HEK293 (cell line): ENCODE measurements at regions not wholly inside any gene's neighbourhood (a gene's known extent, or its start where the extent isn't known, plus 50 kb on each side); places are given as distances from the start of the nearest gene placed in this dataset.
A peak's percentile ranks its signal among the peaks of the same experiment; 100 is the strongest.

ENCODE experiments used
- CTCF ChIA-PET: fragments of 350-600 bp; formaldehyde crosslinking; extraction: SDS; loops from one replicate; lab custom pipeline; 2021; ENCODE audit warnings: antibody characterized with exemption; lab: Yijun Ruan, JAX
- POLR2A ChIA-PET: fragments of 300-600 bp; formaldehyde crosslinking; extraction: SDS; loops from one replicate; lab custom pipeline; 2020; ENCODE audit warnings: antibody characterized with exemption, inconsistent platforms; lab: Yijun Ruan, JAX
- H3K27ac ChIP-seq: fragments of 200-500 bp; sonication (Bioruptor generic); 2 replicates; pipeline ENCODE4 v1.5.1; 2014; ENCODE audit warnings: low read depth, low read length, control low read depth, inconsistent platforms; ENCODE audit errors: extremely low read depth
- H3K36me3 ChIP-seq, 2 experiments: fragments of 200-500 bp in 1 of 2; sonication (Bioruptor generic) in 1 of 2; 1 replicate in 1 of 2; 2 replicates in 1 of 2; pipeline ENCODE4 v1.5.1; 2014 to 2017; ENCODE audit warnings: inconsistent platforms in 2 of 2, low read length in 2 of 2; ENCODE audit not compliant: control insufficient read depth in 2 of 2, insufficient read depth in 1 of 2
- H3K4me1 ChIP-seq: fragments of 200-500 bp; sonication (Bioruptor generic); 2 replicates; pipeline ENCODE4 v1.5.1; 2014; ENCODE audit warnings: mild to moderate bottlenecking, low read length, inconsistent platforms; ENCODE audit not compliant: control insufficient read depth, insufficient read depth
- H3K4me3 ChIP-seq: 2 replicates; pipeline ENCODE4 v1.5.1; 2011; ENCODE audit warnings: low read depth, mild to moderate bottlenecking, control low read depth, low read length, moderate library complexity
- H3K9me3 ChIP-seq: fragments of 200-500 bp; sonication (Bioruptor generic); 2 replicates; pipeline ENCODE4 v1.5.1; 2014; ENCODE audit warnings: low read depth, low read length, inconsistent platforms; ENCODE audit not compliant: control insufficient read depth, insufficient read depth
- BCL6B ChIP-seq: fragments of 450-650 bp; formaldehyde crosslinking; IDR thresholded peaks from 2 replicates; pipeline ENCODE4 v1.5.1; 2017; ENCODE audit warnings: missing biosample characterization, missing genetic modification characterization
- GLI2 ChIP-seq: fragments of 450-650 bp; formaldehyde crosslinking; IDR thresholded peaks from 2 replicates; pipeline ENCODE4; 2017; ENCODE audit warnings: missing biosample characterization, missing genetic modification characterization, low read depth, borderline replicate concordance
- HIC1 ChIP-seq: fragments of 450-650 bp; formaldehyde crosslinking; IDR thresholded peaks from 2 replicates; pipeline ENCODE4 v1.5.1; 2016; ENCODE audit warnings: missing biosample characterization, missing genetic modification characterization
- IKZF3 ChIP-seq: fragments of 450-650 bp; IDR thresholded peaks from 2 replicates; pipeline ENCODE4 v1.5.0; 2018; ENCODE audit warnings: missing biosample characterization, mild to moderate bottlenecking, missing genetic modification characterization, moderate library complexity
- KLF17 ChIP-seq: fragments of 450-650 bp; formaldehyde crosslinking; IDR thresholded peaks from 2 replicates; pipeline ENCODE4 v1.5.1; 2016; ENCODE audit warnings: missing biosample characterization, missing genetic modification characterization
- MYNN ChIP-seq: fragments of 450-650 bp; formaldehyde crosslinking; IDR thresholded peaks from 2 replicates; pipeline ENCODE4 v1.5.1; 2016; ENCODE audit warnings: missing biosample characterization, missing genetic modification characterization, borderline replicate concordance
- PRDM6 ChIP-seq: fragments of 450-650 bp; formaldehyde crosslinking; IDR thresholded peaks from 2 replicates; pipeline ENCODE4 v1.5.1; 2017; ENCODE audit warnings: missing biosample characterization, missing genetic modification characterization
- WT1 ChIP-seq: fragments of 450-650 bp; formaldehyde crosslinking; IDR thresholded peaks from 2 replicates; pipeline ENCODE4 v1.5.1; 2016; ENCODE audit warnings: missing biosample characterization, missing genetic modification characterization
- ZBTB10 ChIP-seq: fragments of 450-650 bp; formaldehyde crosslinking; IDR thresholded peaks from 2 replicates; pipeline ENCODE4 v1.5.1; 2016; ENCODE audit warnings: missing biosample characterization, missing genetic modification characterization
- ZBTB21 ChIP-seq: fragments of 450-650 bp; formaldehyde crosslinking; IDR thresholded peaks from 2 replicates; pipeline ENCODE4 v1.5.1; 2017; ENCODE audit warnings: missing biosample characterization, missing genetic modification characterization
- ZFP37 ChIP-seq: fragments of 450-650 bp; formaldehyde crosslinking; IDR thresholded peaks from 2 replicates; pipeline ENCODE4 v1.5.1; 2016; ENCODE audit warnings: missing biosample characterization, missing genetic modification characterization
- ZFP69B ChIP-seq: fragments of 450-650 bp; formaldehyde crosslinking; IDR thresholded peaks from 2 replicates; pipeline ENCODE4 v1.5.1; 2016; ENCODE audit warnings: missing biosample characterization, missing genetic modification characterization
- ZIC2 ChIP-seq: fragments of 450-650 bp; formaldehyde crosslinking; IDR thresholded peaks from 2 replicates; pipeline ENCODE4 v1.5.1; 2016; ENCODE audit warnings: missing biosample characterization, missing genetic modification characterization
- ZNF10 ChIP-seq: fragments of 450-650 bp; formaldehyde crosslinking; IDR thresholded peaks from 2 replicates; pipeline ENCODE4 v1.5.1; 2017; ENCODE audit warnings: missing biosample characterization, missing genetic modification characterization
- ZNF140 ChIP-seq: fragments of 450-650 bp; formaldehyde crosslinking; IDR thresholded peaks from 2 replicates; pipeline ENCODE4 v1.5.1; 2016; ENCODE audit warnings: missing biosample characterization, missing genetic modification characterization
- ZNF157 ChIP-seq: fragments of 450-650 bp; formaldehyde crosslinking; IDR thresholded peaks from 2 replicates; pipeline ENCODE4 v1.5.1; 2016; ENCODE audit warnings: missing biosample characterization, missing genetic modification characterization
- ZNF362 ChIP-seq: fragments of 450-650 bp; formaldehyde crosslinking; IDR thresholded peaks from 2 replicates; pipeline ENCODE4 v1.5.1; 2016; ENCODE audit warnings: missing biosample characterization, missing genetic modification characterization
- ZNF426 ChIP-seq: fragments of 450-650 bp; formaldehyde crosslinking; IDR thresholded peaks from 2 replicates; pipeline ENCODE4 v1.5.1; 2017; ENCODE audit warnings: missing biosample characterization, missing genetic modification characterization, mild to moderate bottlenecking, inconsistent platforms, moderate library complexity
- ZNF514 ChIP-seq: fragments of 450-650 bp; formaldehyde crosslinking; IDR thresholded peaks from 2 replicates; pipeline ENCODE4 v1.5.1; 2016; ENCODE audit warnings: missing biosample characterization, missing genetic modification characterization
- ZNF623 ChIP-seq: fragments of 450-650 bp; formaldehyde crosslinking; IDR thresholded peaks from 2 replicates; pipeline ENCODE4 v1.5.1; 2016; ENCODE audit warnings: missing biosample characterization, missing genetic modification characterization
- ZNF626 ChIP-seq: fragments of 450-650 bp; sonication (Bioruptor Pico); formaldehyde crosslinking; IDR thresholded peaks from 2 replicates; pipeline ENCODE4 v1.5.1; 2018; ENCODE audit warnings: missing biosample characterization, missing genetic modification characterization, inconsistent platforms
- ZNF660 ChIP-seq: fragments of 450-650 bp; IDR thresholded peaks from 2 replicates; pipeline ENCODE4 v1.5.1; 2018; ENCODE audit warnings: missing biosample characterization, mild to moderate bottlenecking, missing genetic modification characterization
- ZNF707 ChIP-seq: fragments of 450-650 bp; formaldehyde crosslinking; IDR thresholded peaks from 2 replicates; pipeline ENCODE4 v1.5.1; 2016; ENCODE audit warnings: missing biosample characterization, missing genetic modification characterization

GRCh38 chr5:82448374-82448773 is 170.2 kb upstream of the RPS23 start (continued):
- TF ChIP-seq PRDM6 (no peak), ZBTB10 (no peak), ZNF426 (tag by site-specific recombination) (no peak), ZNF140 (no peak), BCL6B (tag by site-specific recombination) (no peak), ZNF623 (tag by site-specific recombination) (no peak), ZNF707 (tag by site-specific recombination) (no peak), MYNN (no peak)

- Histone ChIP-seq H3K36me3 (no peaks in the 10 kb centered on the region), H3K27ac (no peak overlapping the region), H3K4me1 (no peaks in the 10 kb centered on the region), H3K9me3 (no peaks in the 10 kb centered on the region), H3K4me3 (no peak overlapping the region)
- no peak for TF ChIP-seq HIC1 (tag by site-specific recombination)
- TF ChIP-seq ZNF362 (tag by site-specific recombination), result no peak
- no peak for TF ChIP-seq ZNF660 (tag by site-specific recombination)
- TF ChIP-seq ZNF10 (tag by site-specific recombination), result peak; percentile 86
- TF ChIP-seq ZFP37 (tag by site-specific recombination), result no peak
- TF ChIP-seq ZFP69B (tag by site-specific recombination), result no peak
- ChIA-PET CTCF (no interaction called here), POLR2A (no interaction called here)
These were observed 169.8 kb upstream of the RPS23 start for GRCh38 chr5:82447913-82448312.

GRCh38 chr5:82446809-82447208 is 168.7 kb upstream of the RPS23 start:
- no peaks in the 10 kb centered on the region for H3K36me3 ChIP-seq
- CTCF ChIA-PET, result no interaction called here
- no peak overlapping the region for H3K27ac ChIP-seq
- H3K9me3 ChIP-seq, result no peaks in the 10 kb centered on the region
- H3K4me3 ChIP-seq, result no peak overlapping the region
- H3K4me1 ChIP-seq, result no peaks in the 10 kb centered on the region
- TF ChIP-seq ZNF514 (no peak), WT1 (tag by site-specific recombination) (no peak), ZNF626 (no peak), ZIC2 (tag by site-specific recombination) (no peak), GLI2 (tag by site-specific recombination) (no peak), ZBTB21 (tag by site-specific recombination) (no peak), IKZF3 (tag by site-specific recombination) (no peak), ZNF157 (tag by site-specific recombination) (no peak), ZNF623 (tag by site-specific recombination) (no peak), ZNF707 (tag by site-specific recombination) (no peak), KLF17 (tag by site-specific recombination) (no peak)
- TF ChIP-seq, all 188 proteins: peak for 0
- POLR2A ChIA-PET, result no interaction called here
